ENCODE measurements at regions not wholly inside any gene's neighbourhood (a gene's known extent, or its start where the extent isn't known, plus 50 kb on each side); places are given as distances from the start of the nearest gene placed in this dataset.

- H3K36me3 ChIP-seq: no peaks in the 10 kb centered on the region
- TF ChIP-seq, protein P1, sequence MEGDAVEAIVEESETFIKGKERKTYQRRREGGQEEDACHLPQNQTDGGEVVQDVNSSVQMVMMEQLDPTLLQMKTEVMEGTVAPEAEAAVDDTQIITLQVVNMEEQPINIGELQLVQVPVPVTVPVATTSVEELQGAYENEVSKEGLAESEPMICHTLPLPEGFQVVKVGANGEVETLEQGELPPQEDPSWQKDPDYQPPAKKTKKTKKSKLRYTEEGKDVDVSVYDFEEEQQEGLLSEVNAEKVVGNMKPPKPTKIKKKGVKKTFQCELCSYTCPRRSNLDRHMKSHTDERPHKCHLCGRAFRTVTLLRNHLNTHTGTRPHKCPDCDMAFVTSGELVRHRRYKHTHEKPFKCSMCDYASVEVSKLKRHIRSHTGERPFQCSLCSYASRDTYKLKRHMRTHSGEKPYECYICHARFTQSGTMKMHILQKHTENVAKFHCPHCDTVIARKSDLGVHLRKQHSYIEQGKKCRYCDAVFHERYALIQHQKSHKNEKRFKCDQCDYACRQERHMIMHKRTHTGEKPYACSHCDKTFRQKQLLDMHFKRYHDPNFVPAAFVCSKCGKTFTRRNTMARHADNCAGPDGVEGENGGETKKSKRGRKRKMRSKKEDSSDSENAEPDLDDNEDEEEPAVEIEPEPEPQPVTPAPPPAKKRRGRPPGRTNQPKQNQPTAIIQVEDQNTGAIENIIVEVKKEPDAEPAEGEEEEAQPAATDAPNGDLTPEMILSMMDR (IDR thresholded peaks at IDR 0.05): no peak
- no peak for TF ChIP-seq POLR2A (IDR thresholded peaks at IDR 0.05)
- no peaks in the 10 kb centered on the region for H3K9me3 ChIP-seq
- no peak for DNase-seq
- no peak overlapping the region for H3K4me3 ChIP-seq (replicated peaks in 1 of 3)
- H3K27me3 ChIP-seq: no peaks in the 10 kb centered on the region
- no peaks in the 10 kb centered on the region for H3K4me1 ChIP-seq
- intact Hi-C loops (cut with DNase I): no loop called here
- WGBS, 2 donors: 72 to 78% methylated on average over 5 to 6 of the region's 6 CpGs
- H3K27ac ChIP-seq: no peak overlapping the region
Measured at GRCh38 chr12:114302606-114303315, 103.2 kb downstream of the TBX5 start.

GRCh38 chr12:114302117-114302516 lies 103.8 kb downstream of the TBX5 start:
- H3K9me3 ChIP-seq: no peaks in the 10 kb centered on the region
- WGBS, 2 donors: 20 to 21% methylated on average over 8 of the region's 8 CpGs
- no peak for DNase-seq
- no peak overlapping the region for H3K4me3 ChIP-seq (replicated peaks in 1 of 3)
- intact Hi-C loops (cut with DNase I): no loop called here
- H3K27me3 ChIP-seq: no peaks in the 10 kb centered on the region
- no peak overlapping the region for H3K27ac ChIP-seq
- H3K36me3 ChIP-seq: no peaks in the 10 kb centered on the region
- H3K4me1 ChIP-seq: no peaks in the 10 kb centered on the region
- TF ChIP-seq, protein P1 (IDR thresholded peaks at IDR 0.05): no peak
- no peak for TF ChIP-seq POLR2A (IDR thresholded peaks at IDR 0.05)

DNA sequence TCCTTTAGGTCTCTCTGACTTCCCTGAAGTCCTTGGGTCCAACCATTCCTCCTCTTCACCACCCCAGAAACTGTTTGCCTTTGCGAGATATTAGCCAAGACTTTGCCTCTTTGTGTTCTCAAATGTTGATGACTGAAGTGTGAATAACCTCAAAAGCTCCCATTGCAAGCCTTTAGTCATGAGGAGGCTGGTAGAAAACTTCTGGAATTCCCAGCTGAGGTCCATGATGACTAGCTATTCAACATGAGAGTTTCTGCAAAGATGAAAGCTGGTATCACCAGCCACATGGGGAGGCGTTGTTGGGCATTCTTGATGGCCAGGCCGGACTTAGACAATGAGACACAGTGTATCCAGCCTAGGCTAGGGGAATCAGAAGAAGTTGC lies 111.7 kb downstream of the TBX5 start:
- TF ChIP-seq, protein P1 (IDR thresholded peaks at IDR 0.05): no peak
- no peak for TF ChIP-seq POLR2A (IDR thresholded peaks at IDR 0.05)
- intact Hi-C loops (cut with DNase I): no loop called here
- 86 to 95% methylated on average over 3 of the region's 3 CpGs for WGBS, 2 donors
- Histone ChIP-seq H3K4me1 (no peaks in the 10 kb centered on the region), H3K27me3 (no peaks in the 10 kb centered on the region), H3K27ac (no peak overlapping the region), H3K9me3 (no peaks in the 10 kb centered on the region), H3K4me3 (replicated peaks in 1 of 3) (no peak overlapping the region), H3K36me3 (no peaks in the 10 kb centered on the region)
- DNase-seq: no peak

- intact Hi-C loops (cut with DNase I): no loop called here
- Histone ChIP-seq H3K4me1 (no peaks in the 10 kb centered on the region), H3K4me3 (replicated peaks in 1 of 3) (no peak overlapping the region), H3K27ac (no peak overlapping the region), H3K27me3 (no peaks in the 10 kb centered on the region), H3K9me3 (no peaks in the 10 kb centered on the region), H3K36me3 (no peaks in the 10 kb centered on the region)
- 82 to 89% methylated on average over 2 of the region's 2 CpGs for WGBS, 2 donors
- DNase-seq: no peak
- TF ChIP-seq, protein P1 (IDR thresholded peaks at IDR 0.05): no peak
- no peak for TF ChIP-seq POLR2A (IDR thresholded peaks at IDR 0.05)
Measured at GRCh38 chr12:114293571-114294302, 112.2 kb downstream of the TBX5 start.

DNA sequence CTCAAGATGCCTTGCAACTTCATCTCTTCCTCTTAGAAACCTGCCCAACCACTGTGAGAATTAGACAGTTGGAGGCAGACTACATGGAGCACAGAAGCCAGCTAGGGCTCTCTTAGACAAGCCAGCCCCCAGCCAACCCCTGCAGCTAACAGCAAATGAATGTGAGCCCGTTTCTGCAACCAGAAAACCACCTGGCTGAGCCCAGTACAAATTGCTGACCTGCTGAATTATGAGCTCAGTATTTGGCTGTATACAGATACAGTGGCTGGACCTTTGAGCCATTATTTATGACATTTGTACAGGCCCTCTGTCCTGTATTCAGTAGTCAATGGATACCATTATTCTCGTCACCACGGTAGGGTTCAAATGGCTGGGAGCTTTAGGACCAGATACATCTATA lies 112.9 kb downstream of the TBX5 start:
- TF ChIP-seq POLR2A (IDR thresholded peaks at IDR 0.05): no peak
- TF ChIP-seq, protein P1 (IDR thresholded peaks at IDR 0.05): no peak
- H3K9me3 ChIP-seq: no peaks in the 10 kb centered on the region
- H3K27me3 ChIP-seq: no peaks in the 10 kb centered on the region
- no peaks in the 10 kb centered on the region for H3K36me3 ChIP-seq
- whole genome bisulfite sequencing, 2 donors: 84 to 90% methylated on average over 3 of the region's 3 CpGs
- DNase-seq: no peak
- H3K27ac ChIP-seq: no peak overlapping the region
- no peaks in the 10 kb centered on the region for H3K4me1 ChIP-seq
- intact Hi-C loops (cut with DNase I): no loop called here
- H3K4me3 ChIP-seq (replicated peaks in 1 of 3): no peak overlapping the region
